HepG2 (cell line): ENCODE measurements at regions not wholly inside any gene's neighbourhood (a gene's known extent, or its start where the extent isn't known, plus 50 kb on each side); places are given as distances from the start of the nearest gene placed in this dataset.

Source experiments
- ATAC-seq: fragments of 200-7000 bp; cut with Tn5 transposase; 3 replicates; pipeline ENCODE4 v1.9.1; 2020; ENCODE audit warnings: mild to moderate bottlenecking, moderate library complexity
- BruUV-seq: library from RNA; stranded (reverse); fragments of 400-500 nt; replicated peaks from 2 replicates; lab custom pipeline; 2021; lab: Mats Ljungman, UMichigan
- CTCF ChIA-PET: fragments of 300-600 bp; formaldehyde crosslinking; extraction: SDS; loops from one replicate; lab custom pipeline; 2021; ENCODE audit warnings: low total read pairs, inconsistent platforms, low intra/inter-chr PET ratio; lab: Yijun Ruan, JAX
- POLR2A ChIA-PET: fragments of 350-600 bp; sonication (Branson Sonifier 250); formaldehyde crosslinking; loops from one replicate; lab custom pipeline; 2020; ENCODE audit warnings: antibody characterized with exemption, inconsistent platforms; lab: Yijun Ruan, JAX
- DNase-seq: peaks from one replicate; pipeline ENCODE4 v3.0.0-alpha.2; 2015; ENCODE audit warnings: low spot score
- FAIRE-seq: peaks from 3 replicates; lab custom pipeline; 2011; peaks lifted over from hg19 to GRCh38; lab: Jason Lieb, UNC
- H2AFZ ChIP-seq: one replicate; pipeline ENCODE4 v1.6.1; 2011; ENCODE audit warnings: low read length, inconsistent platforms
- H3K27ac ChIP-seq: fragments of 300-600 bp; 3 replicates; pipeline ENCODE4 v1.8.0; 2011; ENCODE audit warnings: mixed run types, mild to moderate bottlenecking, mixed read lengths, low read length, inconsistent platforms; ENCODE audit not compliant: insufficient read depth; ENCODE audit errors: extremely low read length
- H3K27me3 ChIP-seq, 2 experiments: fragments of 200-600 bp in 1 of 2; 2 replicates in 1 of 2; 3 replicates in 1 of 2; pipeline versions ENCODE4 v1.6.0 to v1.8.0; 2011; ENCODE audit warnings: low read length in 2 of 2, mild to moderate bottlenecking in 2 of 2, moderate library complexity in 2 of 2, inconsistent platforms in 1 of 2; ENCODE audit not compliant: insufficient read depth in 2 of 2, control insufficient read depth in 1 of 2
- H3K36me3 ChIP-seq, 2 experiments: fragments of 200-600 bp in 1 of 2; replicated peaks in 1 of 2; 2 replicates in 1 of 2; 3 replicates in 1 of 2; pipeline versions ENCODE4 v1.5.1 to v1.8.0; 2011; ENCODE audit warnings: low read length in 2 of 2, inconsistent platforms in 1 of 2; ENCODE audit not compliant: insufficient read depth in 2 of 2, control insufficient read depth in 1 of 2
- H3K4me1 ChIP-seq: 2 replicates; pipeline ENCODE4 v1.5.1; 2012; ENCODE audit warnings: low read length, inconsistent platforms; ENCODE audit not compliant: insufficient read depth
- H3K4me2 ChIP-seq: 2 replicates; pipeline ENCODE4 v1.6.0; 2011; ENCODE audit warnings: low read depth, low read length, inconsistent platforms
- H3K4me3 ChIP-seq, 3 experiments: fragments of 200-600 bp in 1 of 3; sonication (generic), shearing (Covaris generic) in 1 of 3; replicated peaks in 1 of 3; 2 replicates each; pipeline ENCODE4 v1.5.1; 2011 to 2016; ENCODE audit warnings: low read length in 3 of 3, inconsistent platforms in 2 of 3, low read depth in 2 of 3, mild to moderate bottlenecking in 2 of 3, control low read depth in 1 of 3, mixed read lengths in 1 of 3; ENCODE audit not compliant: insufficient read depth in 1 of 3
- H3K79me2 ChIP-seq: one replicate; pipeline ENCODE4 v1.6.1; 2011; ENCODE audit warnings: low read length, inconsistent platforms; ENCODE audit not compliant: insufficient read depth
- H3K9ac ChIP-seq: 2 replicates; pipeline ENCODE4 v1.6.0; 2011; ENCODE audit warnings: mild to moderate bottlenecking, low read depth, low read length, inconsistent platforms; ENCODE audit not compliant: insufficient read depth
- H3K9me3 ChIP-seq: 2 replicates; pipeline ENCODE4 v1.5.1; 2012; ENCODE audit warnings: mild to moderate bottlenecking, low read length
- H4K20me1 ChIP-seq: 2 replicates; pipeline ENCODE4 v1.6.0; 2011; ENCODE audit warnings: inconsistent platforms, mild to moderate bottlenecking, low read length, moderate library complexity; ENCODE audit not compliant: insufficient read depth
- ATRX ChIP-seq: sonication (generic); formaldehyde crosslinking; IDR thresholded peaks from 2 replicates; pipeline ENCODE4 v1.4.0; 2020; ENCODE audit warnings: missing genetic modification reagents, borderline replicate concordance
- CBX2 ChIP-seq, 2 experiments: fragments of 200-600 bp in 1 of 2; sonication (generic); formaldehyde crosslinking in 1 of 2; IDR thresholded peaks; 2 replicates each; pipeline versions ENCODE4 v1.7.0 to v1.8.1; 2018 to 2022; ENCODE audit warnings: low read depth in 2 of 2, low read length in 1 of 2, mild to moderate bottlenecking in 1 of 2, missing genetic modification reagents in 1 of 2
- CHD2 ChIP-seq: IDR thresholded peaks from 2 replicates; pipeline ENCODE4 v1.6.1; 2011; ENCODE audit warnings: low read depth, low read length, improper control_type of control experiment
- HMG20A ChIP-seq: IDR thresholded peaks from 2 replicates; pipeline ENCODE4 v1.6.1; 2016; ENCODE audit warnings: borderline replicate concordance
- HNF4G ChIP-seq, 2 experiments: sonication (generic) in 1 of 2; formaldehyde crosslinking in 1 of 2; IDR thresholded peaks; 2 replicates each; pipeline versions ENCODE4 v1.4.0 to v1.6.1; 2011 to 2020; ENCODE audit warnings: borderline replicate concordance in 2 of 2, low read depth in 2 of 2, mild to moderate bottlenecking in 2 of 2, low read length in 1 of 2, missing genetic modification reagents in 1 of 2, moderate library complexity in 1 of 2
- KMT2B ChIP-seq: IDR thresholded peaks from 2 replicates; pipeline ENCODE4 v1.6.1; 2016; ENCODE audit warnings: missing genetic modification reagents, missing compliant biosample characterization
- MAFK ChIP-seq, 2 experiments: IDR thresholded peaks in 1 of 2; conservative IDR thresholded peaks in 1 of 2; 2 replicates each; pipeline ENCODE4 v1.6.1; 2011; ENCODE audit warnings: improper control_type of control experiment in 2 of 2, low read length in 2 of 2
- NFIB ChIP-seq: sonication (generic); formaldehyde crosslinking; IDR thresholded peaks from 2 replicates; pipeline ENCODE4 v1.9.0; 2021; ENCODE audit warnings: missing genetic modification reagents, mild to moderate bottlenecking, borderline replicate concordance
- RFXANK ChIP-seq: IDR thresholded peaks from 2 replicates; pipeline ENCODE4 v1.6.1; 2016
- RXRA ChIP-seq: sonication (generic); formaldehyde crosslinking; IDR thresholded peaks from 2 replicates; pipeline ENCODE4 v1.5.1; 2020; ENCODE audit warnings: missing genetic modification reagents
- SRSF9 ChIP-seq: fragments of 200-400 bp; formaldehyde crosslinking; IDR thresholded peaks from 2 replicates; pipeline ENCODE4 v1.6.1; 2018; ENCODE audit warnings: borderline replicate concordance, mild to moderate bottlenecking, low read depth, low read length; ENCODE audit not compliant: insufficient read depth, poor library complexity, severe bottlenecking
- TBL1XR1 ChIP-seq: fragments of 150-350 bp; IDR thresholded peaks from 2 replicates; pipeline ENCODE4 v1.6.1; 2014; ENCODE audit warnings: borderline replicate concordance, low read length; ENCODE audit not compliant: partially characterized antibody
- TEF ChIP-seq: sonication (generic); formaldehyde crosslinking; IDR thresholded peaks from 2 replicates; pipeline ENCODE4 v1.5.0; 2020; ENCODE audit warnings: missing genetic modification reagents
- ZBTB38 ChIP-seq: sonication (generic); formaldehyde crosslinking; IDR thresholded peaks from 2 replicates; pipeline ENCODE4 v1.5.1; 2020; ENCODE audit warnings: mild to moderate bottlenecking, missing genetic modification reagents
- ZNF570 ChIP-seq: sonication (generic); formaldehyde crosslinking; IDR thresholded peaks from 2 replicates; pipeline ENCODE4 v1.4.0; 2020; ENCODE audit warnings: mild to moderate bottlenecking, missing genetic modification reagents, borderline replicate concordance
- ZNF746 ChIP-seq: sonication (generic); formaldehyde crosslinking; IDR thresholded peaks from 2 replicates; pipeline ENCODE4 v1.8.0; 2022; ENCODE audit warnings: mild to moderate bottlenecking, missing genetic modification reagents
- WGBS: methylation state at CpG from one replicate; pipeline ENCODE4 v1.1.6; 2017; ENCODE audit warnings: low lambda C conversion rate; 5-methylcytosine and 5-hydroxymethylcytosine counted together
- in situ Hi-C: cut with HindIII; loops from 2 replicates; pipeline ENCODE4 v1.10.0; 2017; ENCODE audit warnings: low pct_unique_long_range_greater_than_20kb; ENCODE audit not compliant: extremely low pct_ligation_motif_present
- intact Hi-C: fragments of 100-400 bp; cut with micrococcal nuclease; formaldehyde crosslinking; loops from one replicate; pipeline ENCODE4 v1.10.0; 2022; ENCODE audit not compliant: unreplicated experiment
- TF ChIP-seq, protein P1 (sequence below), 2 experiments: sonication (generic) in 1 of 2; formaldehyde crosslinking in 1 of 2; IDR thresholded peaks; 2 replicates each; pipeline versions ENCODE4 v1.4.0 to v1.6.1; 2016 to 2020; ENCODE audit warnings: borderline replicate concordance in 1 of 2, low read depth in 1 of 2, mild to moderate bottlenecking in 1 of 2, missing genetic modification reagents in 1 of 2

DNA sequence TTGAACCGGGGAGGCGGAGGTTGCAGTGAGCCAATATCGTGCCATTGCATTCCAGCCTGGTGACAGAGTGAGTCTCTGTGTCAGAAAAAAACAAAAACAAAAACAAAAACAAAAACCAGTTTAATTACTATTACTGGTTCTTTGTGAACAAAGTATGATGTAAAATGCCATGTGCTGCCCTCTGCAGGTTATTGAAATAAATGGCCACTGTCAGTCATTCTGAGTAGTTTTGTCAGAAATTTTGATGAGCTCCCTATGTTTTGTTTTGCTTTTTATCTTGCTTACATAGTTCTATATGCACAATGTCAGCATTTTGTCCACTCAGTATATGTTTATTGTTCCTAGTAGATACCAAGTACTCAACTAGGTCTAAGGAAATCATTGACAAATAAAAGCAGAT lies 423.6 kb upstream of the CHST9 start (continued):
- TF ChIP-seq, protein P1, sequence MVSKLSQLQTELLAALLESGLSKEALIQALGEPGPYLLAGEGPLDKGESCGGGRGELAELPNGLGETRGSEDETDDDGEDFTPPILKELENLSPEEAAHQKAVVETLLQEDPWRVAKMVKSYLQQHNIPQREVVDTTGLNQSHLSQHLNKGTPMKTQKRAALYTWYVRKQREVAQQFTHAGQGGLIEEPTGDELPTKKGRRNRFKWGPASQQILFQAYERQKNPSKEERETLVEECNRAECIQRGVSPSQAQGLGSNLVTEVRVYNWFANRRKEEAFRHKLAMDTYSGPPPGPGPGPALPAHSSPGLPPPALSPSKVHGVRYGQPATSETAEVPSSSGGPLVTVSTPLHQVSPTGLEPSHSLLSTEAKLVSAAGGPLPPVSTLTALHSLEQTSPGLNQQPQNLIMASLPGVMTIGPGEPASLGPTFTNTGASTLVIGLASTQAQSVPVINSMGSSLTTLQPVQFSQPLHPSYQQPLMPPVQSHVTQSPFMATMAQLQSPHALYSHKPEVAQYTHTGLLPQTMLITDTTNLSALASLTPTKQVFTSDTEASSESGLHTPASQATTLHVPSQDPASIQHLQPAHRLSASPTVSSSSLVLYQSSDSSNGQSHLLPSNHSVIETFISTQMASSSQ (IDR thresholded peaks at IDR 0.05; ENCODE audit: low read depth), result no peak
- TF ChIP-seq, protein P1 (CRISPR knock-in tag; IDR thresholded peaks at IDR 0.05; ENCODE audit: borderline replicate concordance), result no peak
- TF ChIP-seq MAFK (conservative IDR thresholded peaks at IDR 0.05 in 1 of 2, IDR thresholded peaks at IDR 0.05 in 1 of 2; ENCODE audit: low read length in 2 of 2), result peak; percentile 32 to 41; a peak in 2 of 4 replicates
- no peak for TF ChIP-seq RXRA (CRISPR knock-in tag)
- no peak for TF ChIP-seq ZNF746 (CRISPR knock-in tag)

DNA sequence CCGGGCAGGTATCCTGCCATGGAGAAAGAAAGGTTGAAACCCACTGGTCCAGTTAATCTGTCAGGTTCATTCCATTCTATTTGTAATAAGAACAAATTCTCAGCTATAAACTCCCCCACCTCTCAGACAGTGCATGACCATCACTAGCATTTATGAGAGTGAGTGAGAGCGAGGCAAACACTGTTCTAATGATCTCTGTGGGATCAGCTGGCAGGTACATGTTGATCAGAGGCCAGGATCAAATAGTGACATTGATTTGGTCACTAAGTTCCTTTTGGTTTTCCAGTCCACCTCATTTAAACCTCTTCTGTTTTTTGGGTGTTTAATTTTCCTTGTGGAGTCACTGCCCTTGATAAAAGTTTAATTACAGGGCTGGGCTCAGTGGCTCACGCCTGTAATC lies 423.1 kb upstream of the CHST9 start:
- no peak for DNase-seq
- H3K27ac ChIP-seq, result no peak overlapping the region
- H4K20me1 ChIP-seq, result no peaks in the 10 kb centered on the region
- no peak for ATAC-seq
- intact Hi-C loops (no loop called here), in situ Hi-C loops (loop anchor here (10.0 to 25.0 kb wide), 2 partner anchors 579 to 793 kb away; partner anchors contain the start of gene CDH2)
- H3K79me2 ChIP-seq, result no peaks in the 10 kb centered on the region
- ChIA-PET POLR2A (no interaction called here), CTCF (no interaction called here)
- no peak overlapping the region for H3K4me3 ChIP-seq
- no TSS peak for BruUV-seq
- no peak overlapping the region for H2AFZ ChIP-seq
- no peaks in the 10 kb centered on the region for H3K27me3 ChIP-seq
- TF ChIP-seq NFIB (CRISPR knock-in tag), result no peak
- no peak for TF ChIP-seq TBL1XR1
- TF ChIP-seq ZNF570 (CRISPR knock-in tag), result no peak
- no peak for TF ChIP-seq CBX2 (IDR thresholded peaks at IDR 0.05; ENCODE audit: low read depth, low read length)
- TF ChIP-seq CBX2 (CRISPR knock-in tag; IDR thresholded peaks at IDR 0.05; ENCODE audit: low read depth), result no peak
- no peak for TF ChIP-seq TEF (CRISPR knock-in tag)
- TF ChIP-seq ATRX (CRISPR knock-in tag), result no peak
- TF ChIP-seq KMT2B (CRISPR knock-in tag), result no peak
- TF ChIP-seq RFXANK (CRISPR knock-in tag), result no peak
- TF ChIP-seq HMG20A (CRISPR knock-in tag), result no peak
- TF ChIP-seq SRSF9, result no peak
- no peak for TF ChIP-seq ZBTB38 (CRISPR knock-in tag)
- TF ChIP-seq HNF4G (IDR thresholded peaks at IDR 0.05; ENCODE audit: borderline replicate concordance, low read depth, low read length), result no peak
- no peak for TF ChIP-seq HNF4G (CRISPR knock-in tag; IDR thresholded peaks at IDR 0.05; ENCODE audit: borderline replicate concordance, low read depth)
- TF ChIP-seq CHD2, result no peak
- H3K4me2 ChIP-seq, result no peak overlapping the region
- H3K9me3 ChIP-seq, result no peaks in the 10 kb centered on the region
- H3K36me3 ChIP-seq, result no peaks in the 10 kb centered on the region
- FAIRE-seq, result no peak
- no peak overlapping the region for H3K9ac ChIP-seq
- WGBS, result 61% methylated on average over 2 of the region's 3 CpGs
- H3K4me1 ChIP-seq, result no peaks in the 10 kb centered on the region
